ENCODE measurements at regions not wholly inside any gene's neighbourhood (a gene's known extent, or its start where the extent isn't known, plus 50 kb on each side); places are given as distances from the start of the nearest gene placed in this dataset.

DNA sequence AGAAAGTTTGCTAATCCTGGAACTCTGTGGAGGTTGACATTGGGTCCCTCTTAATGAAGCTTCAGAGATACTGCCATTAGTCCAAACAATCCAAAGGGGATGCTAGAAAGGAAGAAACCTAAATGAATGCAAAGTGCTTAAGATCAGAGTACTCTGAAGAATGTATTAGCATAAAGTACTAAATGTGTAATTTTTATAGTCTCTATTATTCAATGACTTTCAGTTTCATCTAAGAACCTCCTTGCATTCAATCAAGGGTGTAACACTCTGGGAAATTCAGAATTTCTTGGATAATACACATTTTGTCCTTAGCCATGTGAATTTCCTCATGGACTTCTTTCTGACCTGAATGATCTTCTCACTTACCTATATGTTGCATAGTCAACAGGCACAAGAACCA, 1078.5 kb upstream of the ADGRL4 start:
- H3K27me3 ChIP-seq (ENCODE audit: insufficient read depth, low read length) = no peaks in the 10 kb centered on the region
- H3K27ac ChIP-seq (ENCODE audit: low read depth, low read length, poor library complexity, severe bottlenecking) = no peak overlapping the region
- no peak overlapping the region for H3K4me3 ChIP-seq (ENCODE audit: low read depth, low read length, poor library complexity, severe bottlenecking)
- H3K79me2 ChIP-seq (ENCODE audit: insufficient read depth, low read length) = no peaks in the 10 kb centered on the region
- no peaks in the 10 kb centered on the region for H3K9me3 ChIP-seq (ENCODE audit: low read length)
- TF ChIP-seq EZH2 (IDR thresholded peaks at IDR 0.05; ENCODE audit: borderline replicate concordance, low read length) (no peak), CTCF (IDR thresholded peaks at IDR 0.05; ENCODE audit: low read length) (no peak)
- H2AFZ ChIP-seq (ENCODE audit: low read length) = no peak overlapping the region
- H3K4me1 ChIP-seq (ENCODE audit: insufficient read depth, low read length, severe bottlenecking) = no peaks in the 10 kb centered on the region
- no peaks in the 10 kb centered on the region for H3F3A ChIP-seq (ENCODE audit: insufficient read depth, low read length)
- no peaks in the 10 kb centered on the region for H4K20me1 ChIP-seq (ENCODE audit: insufficient read depth, low read length)
- H3K4me2 ChIP-seq (ENCODE audit: low read length) = no peak overlapping the region
- H3K9ac ChIP-seq (ENCODE audit: low read length) = no peak overlapping the region
- no peaks in the 10 kb centered on the region for H3K9me2 ChIP-seq (ENCODE audit: low read depth, low read length)
- H3K36me3 ChIP-seq (ENCODE audit: insufficient read depth, low read length) = no peaks in the 10 kb centered on the region

DNA sequence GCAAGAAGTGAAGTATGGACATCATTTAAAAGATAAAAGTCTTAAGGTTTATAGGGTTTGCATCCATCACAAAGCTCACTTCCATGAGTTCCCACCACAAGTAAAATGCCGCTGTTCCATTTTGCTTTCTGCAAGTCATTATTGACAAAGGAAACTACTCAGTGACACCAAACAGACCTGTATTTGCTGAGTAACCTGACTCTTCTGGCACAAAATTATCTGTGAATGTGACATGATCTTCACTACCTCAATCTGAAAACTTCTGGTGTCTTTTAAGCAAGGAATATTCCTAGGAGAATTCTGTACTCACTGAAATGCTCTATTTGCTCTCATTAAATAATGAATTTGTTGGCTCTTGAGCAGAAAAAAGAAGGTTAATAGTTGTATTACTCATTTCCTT, 1077.4 kb upstream of the ADGRL4 start:
- Histone ChIP-seq H3K9me3 (ENCODE audit: low read length) (no peaks in the 10 kb centered on the region), H2AFZ (ENCODE audit: low read length) (no peak overlapping the region), H3K79me2 (ENCODE audit: insufficient read depth, low read length) (no peaks in the 10 kb centered on the region), H3K4me3 (ENCODE audit: low read depth, low read length, poor library complexity, severe bottlenecking) (no peak overlapping the region), H3F3A (ENCODE audit: insufficient read depth, low read length) (no peaks in the 10 kb centered on the region), H3K4me1 (ENCODE audit: insufficient read depth, low read length, severe bottlenecking) (no peaks in the 10 kb centered on the region), H3K27ac (ENCODE audit: low read depth, low read length, poor library complexity, severe bottlenecking) (no peak overlapping the region), H3K36me3 (ENCODE audit: insufficient read depth, low read length) (no peaks in the 10 kb centered on the region), H3K4me2 (ENCODE audit: low read length) (no peak overlapping the region), H3K9ac (ENCODE audit: low read length) (no peak overlapping the region), H3K9me2 (ENCODE audit: low read depth, low read length) (no peaks in the 10 kb centered on the region), H3K27me3 (ENCODE audit: insufficient read depth, low read length) (no peaks in the 10 kb centered on the region), H4K20me1 (ENCODE audit: insufficient read depth, low read length) (no peaks in the 10 kb centered on the region)
- TF ChIP-seq CTCF (IDR thresholded peaks at IDR 0.05; ENCODE audit: low read length) = no peak
- TF ChIP-seq EZH2 (IDR thresholded peaks at IDR 0.05; ENCODE audit: borderline replicate concordance, low read length) = no peak

GRCh38 chr1:80076469-80076868, 1069.9 kb upstream of the ADGRL4 start:
- Histone ChIP-seq H3K9me2 (ENCODE audit: low read depth, low read length) (no peaks in the 10 kb centered on the region), H3K79me2 (ENCODE audit: insufficient read depth, low read length) (no peaks in the 10 kb centered on the region), H3K27me3 (ENCODE audit: insufficient read depth, low read length) (no peaks in the 10 kb centered on the region), H4K20me1 (ENCODE audit: insufficient read depth, low read length) (no peaks in the 10 kb centered on the region), H3F3A (ENCODE audit: insufficient read depth, low read length) (no peaks in the 10 kb centered on the region), H3K4me3 (ENCODE audit: low read depth, low read length, poor library complexity, severe bottlenecking) (no peak overlapping the region), H2AFZ (ENCODE audit: low read length) (no peak overlapping the region), H3K36me3 (ENCODE audit: insufficient read depth, low read length) (no peaks in the 10 kb centered on the region), H3K27ac (ENCODE audit: low read depth, low read length, poor library complexity, severe bottlenecking) (no peak overlapping the region), H3K9me3 (ENCODE audit: low read length) (no peaks in the 10 kb centered on the region), H3K4me2 (ENCODE audit: low read length) (no peak overlapping the region), H3K9ac (ENCODE audit: low read length) (no peak overlapping the region), H3K4me1 (ENCODE audit: insufficient read depth, low read length, severe bottlenecking) (no peaks in the 10 kb centered on the region)
- TF ChIP-seq EZH2 (IDR thresholded peaks at IDR 0.05; ENCODE audit: borderline replicate concordance, low read length) = no peak
- TF ChIP-seq CTCF (IDR thresholded peaks at IDR 0.05; ENCODE audit: low read length) = no peak
